ENCODE measurements at regions not wholly inside any gene's neighbourhood (a gene's known extent, or its start where the extent isn't known, plus 50 kb on each side); places are given as distances from the start of the nearest gene placed in this dataset.

GRCh38 chr16:51450909-51451308 is 299.8 kb upstream of the SALL1 start:
- ATAC-seq (no peak), DNase-seq (ENCODE audit: low read depth, low spot score) (no peak)
- Histone ChIP-seq H2AFZ (ENCODE audit: low read depth, low read length, poor library complexity, severe bottlenecking) (no peak overlapping the region), H3K4me3 (replicated peaks in 1 of 2; ENCODE audit: low read depth in 1 of 2, low read length in 2 of 2) (no peak overlapping the region), H3K4me2 (ENCODE audit: low read length) (no peak overlapping the region), H3K79me2 (ENCODE audit: insufficient read depth, low read length) (no peaks in the 10 kb centered on the region), H3K4me1 (ENCODE audit: control insufficient read depth in 1 of 2, insufficient read depth in 2 of 2, low read length in 2 of 2) (no peaks in the 10 kb centered on the region), H3K9ac (ENCODE audit: low read length) (no peak overlapping the region), H3K9me2 (ENCODE audit: insufficient read depth) (no peaks in the 10 kb centered on the region), H4K20me1 (ENCODE audit: insufficient read depth) (no peaks in the 10 kb centered on the region), H3K27me3 (ENCODE audit: insufficient read depth, low read length) (no peaks in the 10 kb centered on the region), H3K36me3 (ENCODE audit: control insufficient read depth in 1 of 2, insufficient read depth in 2 of 2, low read length in 2 of 2) (no peaks in the 10 kb centered on the region), H3K9me3 (ENCODE audit: control insufficient read depth in 1 of 2, insufficient read depth in 1 of 2, low read depth in 1 of 2, low read length in 2 of 2) (peaks cover 3 to 23% of the 10 kb centered on the region in 2 experiments; a peak in 2 of 4 replicates), H3K27ac (ENCODE audit: low read depth, low read length) (no peak overlapping the region)
- ChIA-PET POLR2A (no interaction called here), RAD21 (ENCODE audit: low non-redundant PET in 1 of 2, low total read pairs in 2 of 2, uncharacterized antibody in 2 of 2, unreplicated experiment in 2 of 2) (no interaction called here), CTCF (no interaction called here)
- intact Hi-C loops (cut with micrococcal nuclease), result no loop called here
- TF ChIP-seq REST (IDR thresholded peaks at IDR 0.05; ENCODE audit: low read depth) (no peak), POLR2AphosphoS5 (IDR thresholded peaks at IDR 0.05; ENCODE audit: low read depth, low read length) (no peak), SIN3A (IDR thresholded peaks at IDR 0.05; ENCODE audit: low read depth) (no peak), FOSL1 (IDR thresholded peaks at IDR 0.05; ENCODE audit: low read depth) (no peak), POLR2A (IDR thresholded peaks at IDR 0.05; ENCODE audit: borderline replicate concordance, extremely low read depth, insufficient read depth, insufficient read length) (no peak), ZFX (IDR thresholded peaks at IDR 0.05) (no peak), JUND (IDR thresholded peaks at IDR 0.05) (no peak), TCF7L2 (IDR thresholded peaks at IDR 0.05; ENCODE audit: borderline replicate concordance, extremely low read depth, insufficient read depth, insufficient read length) (no peak), ZNF274 (IDR thresholded peaks at IDR 0.05; ENCODE audit: low read depth, low read length) (no peak), EZH2 (IDR thresholded peaks at IDR 0.05) (no peak), CTCF (IDR thresholded peaks at IDR 0.05 in 2 of 3, conservative IDR thresholded peaks at IDR 0.05 in 1 of 3; ENCODE audit: borderline replicate concordance in 1 of 3, insufficient read depth in 1 of 3, low read depth in 2 of 3, low read length in 2 of 3) (no peak), ZBTB33 (IDR thresholded peaks at IDR 0.05; ENCODE audit: extremely low read depth, insufficient replicate concordance, low read length) (no peak), SP1 (IDR thresholded peaks at IDR 0.05; ENCODE audit: low read depth) (no peak), YY1 (IDR thresholded peaks at IDR 0.05; ENCODE audit: extremely low read depth, insufficient replicate concordance, low read depth, low read length) (no peak), ELF1 (IDR thresholded peaks at IDR 0.05; ENCODE audit: borderline replicate concordance, low read depth) (no peak)
- TF ChIP-seq, protein P1, sequence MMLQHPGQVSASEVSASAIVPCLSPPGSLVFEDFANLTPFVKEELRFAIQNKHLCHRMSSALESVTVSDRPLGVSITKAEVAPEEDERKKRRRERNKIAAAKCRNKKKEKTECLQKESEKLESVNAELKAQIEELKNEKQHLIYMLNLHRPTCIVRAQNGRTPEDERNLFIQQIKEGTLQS (IDR thresholded peaks at IDR 0.05), result no peak
- BruUV-seq (replicated peaks), result no TSS peak
